GM20431 (cell line): ENCODE measurements at regions not wholly inside any gene's neighbourhood (a gene's known extent, or its start where the extent isn't known, plus 50 kb on each side); places are given as distances from the start of the nearest gene placed in this dataset.

ENCODE experiments used
- in situ Hi-C: fragments of 300-500 bp; cut with MseI, MboI; formaldehyde crosslinking; loops from one replicate; pipeline ENCODE4 v1.15.0; 2020; ENCODE audit warnings: low sequenced_read_pairs; ENCODE audit not compliant: unreplicated experiment

GRCh38 chr3:182583545-182583944, 209.8 kb upstream of the ATP11B start:
- in situ Hi-C loops = no loop called here

DNA sequence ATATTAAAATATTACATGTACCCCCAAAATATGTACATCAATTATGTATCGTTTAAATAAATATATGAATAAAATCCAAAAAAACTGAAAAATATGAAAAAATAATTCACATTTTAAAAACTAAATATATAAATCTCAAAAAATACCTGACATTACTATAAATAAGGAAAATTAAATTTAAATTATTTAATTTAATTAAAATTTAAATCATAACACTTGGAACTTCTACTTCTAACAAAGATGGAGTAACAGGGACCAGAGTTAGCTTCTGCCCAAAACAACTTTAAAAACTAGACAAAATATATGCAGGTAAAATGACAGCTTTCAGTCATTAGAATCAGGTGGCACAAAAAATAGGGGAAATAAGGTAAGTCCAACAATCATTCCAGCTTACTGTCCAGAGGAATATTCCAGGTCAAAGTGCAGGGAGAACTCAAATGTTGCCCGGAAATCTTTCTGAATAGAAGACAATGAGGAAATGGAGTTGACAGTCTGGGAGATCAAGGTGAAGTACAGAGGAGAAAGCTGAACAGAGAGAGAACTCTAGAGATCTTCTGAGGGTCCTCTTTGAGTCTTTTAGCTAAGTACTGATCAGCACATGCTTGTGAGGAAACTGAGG, 207.7 kb upstream of the ATP11B start:
- in situ Hi-C loops = no loop called here

- in situ Hi-C loops = no loop called here
Measured at GRCh38 chr3:182592747-182593146, 200.6 kb upstream of the ATP11B start.

DNA sequence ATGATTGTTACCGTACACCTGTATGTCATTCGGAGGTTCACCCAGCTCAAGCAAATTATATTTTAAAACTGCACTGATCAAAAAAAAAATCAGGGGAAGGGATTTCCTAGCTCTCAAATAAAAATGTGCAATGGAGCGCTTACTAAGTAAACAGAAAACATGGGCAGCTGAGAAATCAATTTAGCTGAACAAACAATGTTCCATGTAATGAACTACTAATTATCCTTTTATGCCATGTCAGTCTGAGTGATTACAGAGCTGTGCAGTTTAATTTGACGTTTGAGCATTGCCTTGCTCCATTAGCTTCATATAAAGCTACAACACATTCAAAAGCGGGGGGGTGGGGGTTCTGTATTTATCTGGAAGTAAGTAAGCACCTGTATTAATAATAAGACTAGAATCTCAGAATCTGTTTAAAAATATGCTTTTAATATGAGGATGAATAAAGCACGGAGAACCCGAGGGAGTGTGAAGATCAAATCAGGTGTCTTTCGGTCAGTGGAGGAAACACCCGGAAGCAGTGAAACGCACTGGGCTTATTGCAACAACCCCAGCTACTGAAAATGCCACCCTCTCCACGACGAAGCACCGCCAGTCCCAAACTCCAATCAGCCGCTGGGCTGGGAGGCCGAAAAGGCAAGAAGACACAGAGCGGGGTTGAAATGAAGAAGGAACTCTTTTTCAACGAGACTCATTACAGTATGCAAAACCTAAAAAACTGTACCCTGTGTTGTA, 196.5 kb upstream of the ATP11B start:
- in situ Hi-C loops = no loop called here

GRCh38 chr3:182597621-182598041, 195.7 kb upstream of the ATP11B start:
- in situ Hi-C loops = no loop called here

GRCh38 chr3:182601597-182601996, 191.7 kb upstream of the ATP11B start:
- in situ Hi-C loops = no loop called here

DNA sequence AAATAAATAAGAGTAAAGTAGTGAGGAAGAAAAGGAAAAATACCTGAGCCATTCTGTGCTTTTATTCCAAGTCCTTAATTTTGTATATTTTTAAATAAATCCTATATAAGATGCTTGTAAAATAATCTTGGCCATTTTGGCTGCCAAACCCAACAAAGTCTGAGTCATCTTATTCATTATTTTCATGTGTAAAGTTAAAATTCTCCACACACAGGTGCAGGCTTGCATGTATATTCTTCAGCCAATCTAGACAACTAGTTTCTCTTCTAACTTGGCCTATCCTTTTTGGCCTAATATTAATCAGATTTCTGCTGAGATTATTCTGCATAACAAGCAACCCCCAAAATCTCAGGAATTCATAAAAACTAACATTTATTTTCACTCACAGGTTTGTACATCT, 189.8 kb upstream of the ATP11B start:
- in situ Hi-C loops = no loop called here

DNA sequence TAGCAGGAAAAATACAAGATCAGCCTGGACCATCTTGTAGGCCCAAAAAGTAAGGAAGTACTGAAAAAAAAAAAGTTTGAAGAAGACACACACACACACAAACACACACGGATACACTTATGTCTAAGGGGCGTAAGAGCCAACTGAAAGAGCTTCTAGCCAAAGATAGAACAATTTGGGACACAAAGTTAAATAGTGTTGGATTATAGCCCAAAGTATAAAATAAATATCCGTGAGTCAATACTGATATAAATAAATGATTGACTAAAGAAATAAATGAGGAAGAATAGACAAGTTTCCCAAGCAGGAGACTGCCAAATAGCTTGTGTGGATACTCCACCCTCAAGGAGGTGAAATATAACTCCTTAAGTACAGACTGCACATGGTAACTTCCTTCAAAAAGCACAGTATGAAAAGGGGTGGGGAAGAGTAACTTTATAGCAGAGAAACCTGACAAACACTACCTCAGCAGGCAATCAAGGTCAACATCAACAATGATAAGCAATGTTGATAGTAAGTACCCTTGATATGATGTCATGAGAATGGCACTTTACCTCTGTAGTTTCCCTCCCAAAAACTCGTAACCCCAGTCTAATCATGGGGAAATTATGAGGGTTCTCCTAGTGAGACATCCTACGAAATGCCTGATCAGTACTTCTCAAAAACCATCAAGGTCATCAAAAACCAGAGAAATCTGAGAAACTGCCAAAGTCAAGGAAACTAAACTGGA, 187.3 kb upstream of the ATP11B start:
- in situ Hi-C loops = no loop called here

- in situ Hi-C loops = no loop called here
Measured at GRCh38 chr3:182606905-182607504, 186.3 kb upstream of the ATP11B start.

GRCh38 chr3:182608832-182609231, 184.5 kb upstream of the ATP11B start:
- in situ Hi-C loops = no loop called here

DNA sequence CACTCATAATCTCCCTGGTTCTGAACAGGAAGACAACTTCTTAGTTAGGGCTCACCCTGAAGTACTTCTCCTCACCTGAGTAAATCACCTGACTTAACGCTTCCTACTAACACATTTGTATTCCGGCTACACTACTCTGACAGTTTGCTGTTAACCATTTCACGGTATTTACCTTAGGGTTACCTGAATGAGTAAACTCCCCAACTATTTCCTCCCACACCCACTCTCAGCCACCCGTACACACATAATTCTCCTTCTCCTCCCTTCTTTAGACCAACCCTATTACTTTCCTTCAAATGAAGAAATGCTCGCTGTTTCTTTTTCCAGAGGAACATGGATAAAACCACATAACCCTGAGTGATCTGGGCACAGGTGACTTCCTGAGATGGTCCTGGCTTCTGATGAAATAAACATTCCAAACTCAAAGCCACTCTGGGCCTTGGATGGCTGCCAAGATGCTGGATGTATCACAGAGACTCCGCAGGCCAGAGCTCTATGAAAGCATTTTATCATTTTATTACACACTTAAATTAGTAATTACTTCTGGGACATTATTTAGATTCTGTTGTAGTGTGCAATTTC, 183.6 kb upstream of the ATP11B start:
- in situ Hi-C loops = no loop called here

DNA sequence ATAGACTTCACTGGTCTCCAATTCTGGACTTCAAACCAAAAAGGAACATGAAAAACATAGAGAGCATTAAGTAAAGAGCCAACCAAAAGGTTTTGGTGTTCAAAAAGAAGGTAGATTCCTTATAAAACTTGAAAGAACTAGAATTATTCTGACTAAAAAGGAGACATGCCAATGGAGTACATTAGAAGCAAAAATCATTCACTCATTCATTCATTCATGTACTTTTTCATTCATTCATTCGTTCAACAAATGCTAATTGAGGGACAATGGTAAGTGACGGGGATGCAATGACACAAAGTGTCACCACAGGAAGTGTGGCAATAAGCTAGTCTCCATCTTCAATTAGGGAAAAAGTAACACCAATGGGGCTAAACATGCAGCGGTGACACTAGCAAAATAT, 181.0 kb upstream of the ATP11B start:
- in situ Hi-C loops = no loop called here

DNA sequence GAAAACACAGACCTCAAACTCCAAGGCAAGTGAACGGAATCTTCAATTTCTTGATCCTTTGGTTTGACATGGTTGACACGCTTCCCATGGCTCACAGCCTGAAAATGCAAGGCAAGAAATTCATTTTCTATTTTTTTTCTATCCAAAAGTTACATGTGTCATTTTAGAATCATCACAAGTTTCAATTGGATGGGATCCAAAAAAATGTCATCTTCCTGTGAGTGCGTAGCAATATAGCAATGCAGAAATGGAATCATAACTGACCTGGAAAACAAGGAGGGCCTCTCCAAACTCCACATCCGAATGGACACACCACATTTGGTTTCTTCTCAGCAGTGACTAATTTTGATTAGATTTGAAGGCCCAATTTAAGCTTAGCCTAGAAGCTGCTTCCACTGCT, 175.8 kb upstream of the ATP11B start:
- in situ Hi-C loops = no loop called here

GRCh38 chr3:182618085-182618732, 175.1 kb upstream of the ATP11B start:
- in situ Hi-C loops = no loop called here

DNA sequence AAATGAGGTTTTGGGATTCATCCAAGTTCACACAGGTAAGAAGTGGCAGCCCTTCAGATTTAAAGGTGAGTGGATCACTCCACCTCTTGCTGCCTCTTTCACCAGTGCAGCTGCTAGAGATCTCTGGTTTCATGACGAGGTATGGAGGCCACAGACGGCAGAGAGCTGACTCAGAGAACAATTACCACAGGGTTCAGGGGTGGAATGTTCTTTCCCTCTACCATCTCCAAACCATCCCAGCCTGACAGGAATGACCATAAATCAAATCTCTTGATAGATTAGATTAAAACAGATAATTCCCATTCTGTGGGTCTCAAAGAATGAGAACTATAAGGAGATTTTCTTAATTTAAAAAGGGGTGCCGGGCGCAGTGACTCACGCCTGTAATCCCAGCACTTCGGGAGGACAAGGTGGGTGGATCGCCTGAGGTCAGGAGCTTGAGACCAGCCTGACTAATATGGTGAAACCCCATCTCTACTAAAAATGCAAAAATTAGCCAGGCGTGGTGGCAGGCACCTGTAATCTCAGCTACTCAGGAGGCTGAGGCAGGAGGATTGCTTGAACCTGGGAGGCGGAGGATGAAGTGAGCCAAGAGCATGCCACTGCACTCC, 174.2 kb upstream of the ATP11B start:
- in situ Hi-C loops = no loop called here

- in situ Hi-C loops = no loop called here
Measured at GRCh38 chr3:182620723-182621434, 172.4 kb upstream of the ATP11B start.

GRCh38 chr3:182621435-182622240, 171.7 kb upstream of the ATP11B start:
- in situ Hi-C loops = no loop called here

GRCh38 chr3:182622241-182622545, 171.1 kb upstream of the ATP11B start:
- in situ Hi-C loops = no loop called here
